Astrocyte of the spinal cord (primary cell): ENCODE measurements at regions not wholly inside any gene's neighbourhood (a gene's known extent, or its start where the extent isn't known, plus 50 kb on each side); places are given as distances from the start of the nearest gene placed in this dataset.

Experiments
- DNase-seq: peaks from one replicate; pipeline ENCODE4 v3.0.0; 2011; ENCODE audit warnings: low read depth, low spot score
- H3K4me3 ChIP-seq: 2 replicates; pipeline ENCODE4 v1.5.1; 2011; ENCODE audit warnings: low read depth, mild to moderate bottlenecking, low read length, moderate library complexity
- CTCF ChIP-seq: IDR thresholded peaks from 2 replicates; pipeline ENCODE4 v1.5.1; 2012; ENCODE audit warnings: low read depth, mild to moderate bottlenecking, low read length, inconsistent platforms
- in situ Hi-C: cut with HindIII; loops from 2 replicates; pipeline ENCODE4 v1.10.0; 2017; ENCODE audit warnings: low sequenced_read_pairs

DNA sequence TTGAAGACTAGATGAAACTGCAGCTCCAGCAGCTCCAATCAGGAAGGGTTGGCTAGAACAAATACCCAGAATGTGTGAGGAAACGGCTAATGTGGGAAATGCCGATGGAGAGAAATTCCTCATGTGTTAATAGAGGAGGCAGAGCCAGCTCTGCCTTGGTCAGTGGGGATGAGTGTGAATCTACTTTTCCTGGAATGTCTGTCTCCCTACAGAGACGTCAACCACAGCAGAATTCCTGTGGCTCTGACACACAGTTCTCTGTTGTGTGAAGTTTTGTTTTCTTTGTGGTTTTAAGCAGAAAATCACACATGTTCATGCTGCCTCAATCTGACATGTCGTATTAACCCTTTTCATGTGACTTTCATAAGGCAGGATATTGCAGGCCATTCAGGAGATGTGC is 476.6 kb upstream of the WWC1 start:
- peak; percentile 99 for DNase-seq
- H3K4me3 ChIP-seq: no peak overlapping the region
- TF ChIP-seq CTCF: no peak
- in situ Hi-C loops: no loop called here

- no peak for TF ChIP-seq CTCF
- in situ Hi-C loops: no loop called here
- no peak overlapping the region for H3K4me3 ChIP-seq
- peak; percentile 30 for DNase-seq
Observed at GRCh38 chr5:167816354-167816753, 475.1 kb upstream of the WWC1 start.

GRCh38 chr5:167816864-167817263 is 474.6 kb upstream of the WWC1 start:
- no peak for TF ChIP-seq CTCF
- DNase-seq: no peak
- H3K4me3 ChIP-seq: no peak overlapping the region
- in situ Hi-C loops: no loop called here

- in situ Hi-C loops: no loop called here
- TF ChIP-seq CTCF: no peak
- H3K4me3 ChIP-seq: no peak overlapping the region
- no peak for DNase-seq
Observed at GRCh38 chr5:167819406-167819805, 472.0 kb upstream of the WWC1 start.

DNA sequence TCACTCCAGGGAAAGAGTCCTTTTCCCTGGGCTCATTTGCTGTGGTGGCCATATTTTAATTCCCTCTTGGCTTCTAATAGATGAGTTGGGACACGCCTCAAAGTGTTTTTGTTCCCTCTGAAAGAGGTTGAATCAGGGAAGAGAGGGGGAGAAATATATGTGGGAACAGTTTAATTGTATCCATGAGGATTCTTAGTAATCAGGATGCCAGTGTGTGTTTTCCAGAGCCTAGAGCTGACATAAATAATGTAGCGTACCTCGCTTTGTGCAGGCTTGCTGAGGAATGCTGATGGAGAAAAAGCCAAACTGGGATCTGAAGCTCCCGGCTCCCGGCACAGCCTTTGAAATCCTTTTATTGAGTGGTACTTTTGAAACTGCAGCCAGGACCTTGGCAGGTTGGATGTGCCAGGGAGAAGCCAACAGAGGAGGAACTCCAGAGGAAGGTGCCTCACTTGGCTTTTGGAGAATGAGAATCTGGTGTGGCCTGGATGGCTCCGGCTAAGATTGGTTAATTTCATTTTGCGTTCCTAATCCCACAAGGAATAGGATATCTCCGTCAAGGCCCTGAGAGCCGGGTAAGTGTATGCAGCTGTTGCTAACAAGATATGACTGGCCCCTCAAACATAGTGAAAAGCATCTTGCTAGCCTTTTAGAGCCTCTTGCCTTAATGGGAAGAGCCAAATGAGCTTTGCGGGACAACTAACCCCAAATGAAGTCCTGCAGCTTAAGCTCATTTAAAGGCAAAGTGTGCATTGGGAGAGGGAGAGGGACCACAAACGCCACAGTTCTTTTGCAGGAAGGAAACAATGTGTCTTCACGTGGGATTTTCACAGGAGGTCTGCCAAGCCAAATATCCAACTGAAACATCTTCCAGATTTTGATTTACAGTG is 471.1 kb upstream of the WWC1 start:
- peak; percentile 41 for DNase-seq
- in situ Hi-C loops: no loop called here
- H3K4me3 ChIP-seq: no peak overlapping the region
- no peak for TF ChIP-seq CTCF

GRCh38 chr5:167821151-167821550 is 470.3 kb upstream of the WWC1 start:
- no peak overlapping the region for H3K4me3 ChIP-seq
- peak; percentile 9 for DNase-seq
- TF ChIP-seq CTCF: no peak
- in situ Hi-C loops: no loop called here
